ENCODE measurements at regions not wholly inside any gene's neighbourhood (a gene's known extent, or its start where the extent isn't known, plus 50 kb on each side); places are given as distances from the start of the nearest gene placed in this dataset.

GRCh38 chr13:22127277-22128164, 456.6 kb downstream of the FGF9 start:
- in situ Hi-C loops (cut with MboI; ENCODE audit: low sequenced_read_pairs in 4 of 4) (no loop called here), intact Hi-C loops (cut with DNase I; ENCODE audit: low total_unique reads) (no loop called here)
- H3K9me3 ChIP-seq: no peaks in the 10 kb centered on the region
- H3K27ac ChIP-seq: no peak overlapping the region
- no peak for TF ChIP-seq CTCF (IDR thresholded peaks at IDR 0.05 in 4 of 5, conservative IDR thresholded peaks at IDR 0.05 in 1 of 5)
- no peak for TF ChIP-seq POLR2A (IDR thresholded peaks at IDR 0.05)
- H3K4me1 ChIP-seq: no peaks in the 10 kb centered on the region
- no peaks in the 10 kb centered on the region for H3K36me3 ChIP-seq
- ATAC-seq (no peak), DNase-seq (no peak)
- H3K4me3 ChIP-seq: no peak overlapping the region
- no peaks in the 10 kb centered on the region for H3K27me3 ChIP-seq

GRCh38 chr13:22128441-22129408, 457.9 kb downstream of the FGF9 start:
- in situ Hi-C loops (cut with MboI; ENCODE audit: low sequenced_read_pairs in 4 of 4) (no loop called here), intact Hi-C loops (cut with DNase I; ENCODE audit: low total_unique reads) (no loop called here)
- Histone ChIP-seq H3K9me3 (no peaks in the 10 kb centered on the region), H3K4me1 (no peaks in the 10 kb centered on the region), H3K4me3 (no peak overlapping the region), H3K27me3 (no peaks in the 10 kb centered on the region), H3K27ac (no peak overlapping the region), H3K36me3 (no peaks in the 10 kb centered on the region)
- TF ChIP-seq POLR2A (IDR thresholded peaks at IDR 0.05) (no peak), CTCF (IDR thresholded peaks at IDR 0.05 in 4 of 5, conservative IDR thresholded peaks at IDR 0.05 in 1 of 5) (no peak)
- DNase-seq (no peak), ATAC-seq (no peak)

GRCh38 chr13:22130254-22130653, 459.4 kb downstream of the FGF9 start:
- TF ChIP-seq POLR2A (IDR thresholded peaks at IDR 0.05) (no peak), CTCF (IDR thresholded peaks at IDR 0.05 in 4 of 5, conservative IDR thresholded peaks at IDR 0.05 in 1 of 5) (no peak)
- Histone ChIP-seq H3K27ac (no peak overlapping the region), H3K9me3 (no peaks in the 10 kb centered on the region), H3K27me3 (no peaks in the 10 kb centered on the region), H3K4me3 (no peak overlapping the region), H3K4me1 (no peaks in the 10 kb centered on the region), H3K36me3 (no peaks in the 10 kb centered on the region)
- in situ Hi-C loops (cut with MboI; ENCODE audit: low sequenced_read_pairs in 4 of 4): no loop called here
- ATAC-seq (no peak), DNase-seq (no peak)
- intact Hi-C loops (cut with DNase I; ENCODE audit: low total_unique reads): no loop called here

- in situ Hi-C loops (cut with MboI; ENCODE audit: low sequenced_read_pairs in 4 of 4): no loop called here
- H3K27me3 ChIP-seq: no peaks in the 10 kb centered on the region
- intact Hi-C loops (cut with DNase I; ENCODE audit: low total_unique reads): no loop called here
- no peaks in the 10 kb centered on the region for H3K4me1 ChIP-seq
- ATAC-seq: no peak
- no peak for TF ChIP-seq CTCF (IDR thresholded peaks at IDR 0.05 in 4 of 5, conservative IDR thresholded peaks at IDR 0.05 in 1 of 5)
- TF ChIP-seq POLR2A (IDR thresholded peaks at IDR 0.05): no peak
- no peak overlapping the region for H3K27ac ChIP-seq
- no peak for DNase-seq
- H3K4me3 ChIP-seq: no peak overlapping the region
- no peaks in the 10 kb centered on the region for H3K9me3 ChIP-seq
- H3K36me3 ChIP-seq: no peaks in the 10 kb centered on the region
Observed at GRCh38 chr13:22134261-22134660, 463.4 kb downstream of the FGF9 start.

All from gastrocnemius medialis (tissue), 4 donors.